CD4-positive, CD25-positive, alpha-beta regulatory T cell (primary cell): ENCODE measurements at regions not wholly inside any gene's neighbourhood (a gene's known extent, or its start where the extent isn't known, plus 50 kb on each side); places are given as distances from the start of the nearest gene placed in this dataset.

ENCODE experiments used
- ATAC-seq, 2 donors: fragments of 150-1000 bp; cut with Tn5 transposase; one replicate each; pipeline ENCODE4 v1.10.0; 2021; ENCODE audit warnings: low read depth in 2 of 2, moderate number of reproducible peaks in 2 of 2, moderate library complexity in 1 of 2
- DNase-seq, 3 donors: peaks; one replicate each; pipeline versions ENCODE4 v3.0.0 to v3.0.0-alpha.2; 2012 to 2022; ENCODE audit warnings: mixed read lengths in 1 of 3
- H3K27ac ChIP-seq: one replicate; pipeline ENCODE4 v1.7.0; 2013; ENCODE audit warnings: mild to moderate bottlenecking, low read length; ENCODE audit not compliant: insufficient read depth, poor library complexity, severe bottlenecking
- H3K27me3 ChIP-seq: one replicate; pipeline ENCODE4 v1.7.0; 2013; ENCODE audit warnings: low read length; ENCODE audit not compliant: control insufficient read depth, insufficient read depth
- H3K36me3 ChIP-seq: one replicate; pipeline ENCODE4 v1.7.0; 2013; ENCODE audit warnings: mild to moderate bottlenecking, low read length, moderate library complexity; ENCODE audit not compliant: control insufficient read depth, insufficient read depth
- H3K4me1 ChIP-seq: 2 replicates; pipeline ENCODE4 v1.7.0; 2013; ENCODE audit warnings: mild to moderate bottlenecking, low read length; ENCODE audit not compliant: insufficient read depth, control insufficient read depth, poor library complexity, severe bottlenecking
- H3K4me3 ChIP-seq: one replicate; pipeline ENCODE4 v1.7.0; 2013; ENCODE audit warnings: low read depth, mild to moderate bottlenecking, low read length, moderate library complexity
- H3K9me3 ChIP-seq, 2 experiments: 1 replicate in 1 of 2; 2 replicates in 1 of 2; pipeline ENCODE4 v1.7.0; 2013; ENCODE audit warnings: low read length in 2 of 2, mild to moderate bottlenecking in 1 of 2, moderate library complexity in 1 of 2; ENCODE audit not compliant: control insufficient read depth in 2 of 2
- H3K27ac Mint-ChIP-seq, 3 donors: one replicate each; pipeline ENCODE4 v1.8.0; 2020 to 2022; ENCODE audit warnings: mild to moderate bottlenecking in 3 of 3, mixed read lengths in 3 of 3, moderate library complexity in 2 of 3
- H3K27me3 Mint-ChIP-seq: one replicate; pipeline ENCODE4 v1.8.0; 2022; ENCODE audit warnings: mild to moderate bottlenecking, mixed read lengths
- H3K36me3 Mint-ChIP-seq: one replicate; pipeline ENCODE4 v1.8.0; 2020; ENCODE audit warnings: mixed read lengths
- H3K4me1 Mint-ChIP-seq, 4 donors: one replicate each; pipeline ENCODE4 v1.8.0; 2020 to 2022; ENCODE audit warnings: mixed read lengths in 4 of 4, mild to moderate bottlenecking in 1 of 4
- H3K4me3 Mint-ChIP-seq, 4 donors: one replicate each; pipeline ENCODE4 v1.8.0; 2020 to 2022; ENCODE audit warnings: mild to moderate bottlenecking in 4 of 4, mixed read lengths in 4 of 4, moderate library complexity in 3 of 4
- H3K9me3 Mint-ChIP-seq, 7 donors: one replicate each; pipeline ENCODE4 v1.8.0; 2020 to 2022; ENCODE audit warnings: mixed read lengths in 7 of 7, mild to moderate bottlenecking in 3 of 7, moderate library complexity in 2 of 7

- Mint-ChIP-seq H3K4me1 (peaks cover 0 to 3% (median 0%) of the 10 kb centered on the region in 4 donors), H3K27me3 (no peaks in the 10 kb centered on the region), H3K36me3 (no peaks in the 10 kb centered on the region), H3K27ac (no peak overlapping the region), H3K4me3 (no peak overlapping the region), H3K9me3 (peaks cover 0 to 13% (median 4%) of the 10 kb centered on the region in 7 donors)
- Histone ChIP-seq H3K36me3 (no peaks in the 10 kb centered on the region), H3K4me1 (no peaks in the 10 kb centered on the region), H3K27ac (no peak overlapping the region), H3K4me3 (no peak overlapping the region), H3K27me3 (no peaks in the 10 kb centered on the region), H3K9me3 (no peaks in the 10 kb centered on the region)
- no peak for ATAC-seq
- DNase-seq: no peak
These were observed 118.6 kb upstream of the IRX4 start for GRCh38 chr5:2001300-2001699.

- ATAC-seq: no peak
- Histone ChIP-seq H3K9me3 (no peaks in the 10 kb centered on the region), H3K4me3 (no peak overlapping the region), H3K27me3 (no peaks in the 10 kb centered on the region), H3K27ac (no peak overlapping the region), H3K4me1 (no peaks in the 10 kb centered on the region), H3K36me3 (no peaks in the 10 kb centered on the region)
- DNase-seq: no peak
- Mint-ChIP-seq H3K27me3 (no peaks in the 10 kb centered on the region), H3K4me1 (peaks cover 0 to 3% (median 0%) of the 10 kb centered on the region in 4 donors), H3K9me3 (peaks cover 0 to 13% (median 4%) of the 10 kb centered on the region in 7 donors), H3K36me3 (no peaks in the 10 kb centered on the region), H3K4me3 (no peak overlapping the region), H3K27ac (no peak overlapping the region)
These were observed 117.9 kb upstream of the IRX4 start for GRCh38 chr5:2000591-2000990.

- ATAC-seq: no peak
- Mint-ChIP-seq H3K4me1 (peaks cover 0 to 3% (median 0%) of the 10 kb centered on the region in 4 donors), H3K27me3 (no peaks in the 10 kb centered on the region), H3K36me3 (no peaks in the 10 kb centered on the region), H3K9me3 (peaks cover 0 to 13% (median 4%) of the 10 kb centered on the region in 7 donors), H3K4me3 (no peak overlapping the region), H3K27ac (no peak overlapping the region)
- no peak for DNase-seq
- Histone ChIP-seq H3K4me1 (no peaks in the 10 kb centered on the region), H3K27me3 (no peaks in the 10 kb centered on the region), H3K27ac (no peak overlapping the region), H3K4me3 (no peak overlapping the region), H3K36me3 (no peaks in the 10 kb centered on the region), H3K9me3 (no peaks in the 10 kb centered on the region)
These were observed 117.1 kb upstream of the IRX4 start for GRCh38 chr5:1999794-2000193.

GRCh38 chr5:1998716-1999317 lies 116.1 kb upstream of the IRX4 start:
- Histone ChIP-seq H3K27me3 (no peaks in the 10 kb centered on the region), H3K27ac (no peak overlapping the region), H3K9me3 (no peaks in the 10 kb centered on the region), H3K4me3 (no peak overlapping the region), H3K4me1 (no peaks in the 10 kb centered on the region), H3K36me3 (no peaks in the 10 kb centered on the region)
- no peaks in the 10 kb centered on the region for H3K36me3 Mint-ChIP-seq
- H3K27me3 Mint-ChIP-seq: no peaks in the 10 kb centered on the region
- no peak overlapping the region for H3K4me3 Mint-ChIP-seq
- ATAC-seq (no peak), DNase-seq (no peak)
- H3K27ac Mint-ChIP-seq: no peak overlapping the region
- H3K9me3 Mint-ChIP-seq: peaks cover 0 to 13% (median 8%) of the 10 kb centered on the region in 7 donors
- H3K4me1 Mint-ChIP-seq: peaks cover 0 to 3% (median 0%) of the 10 kb centered on the region in 4 donors

- no peaks in the 10 kb centered on the region for H3K27me3 ChIP-seq
- Mint-ChIP-seq H3K4me1 (peaks cover 0 to 3% (median 0%) of the 10 kb centered on the region in 4 donors), H3K27ac (no peak overlapping the region), H3K36me3 (no peaks in the 10 kb centered on the region), H3K27me3 (no peaks in the 10 kb centered on the region), H3K9me3 (peaks cover 0 to 15% (median 8%) of the 10 kb centered on the region in 7 donors), H3K4me3 (no peak overlapping the region)
- no peaks in the 10 kb centered on the region for H3K9me3 ChIP-seq
- ATAC-seq (no peak), DNase-seq (no peak)
- H3K4me3 ChIP-seq: no peak overlapping the region
- no peak overlapping the region for H3K27ac ChIP-seq
- no peaks in the 10 kb centered on the region for H3K36me3 ChIP-seq
- H3K4me1 ChIP-seq: no peaks in the 10 kb centered on the region
These were observed 115.6 kb upstream of the IRX4 start for GRCh38 chr5:1998348-1998669.

- peaks cover 0 to 3% of the 10 kb centered on the region in 2 experiments for H3K9me3 ChIP-seq
- H3K9me3 Mint-ChIP-seq: peaks cover 0 to 15% (median 8%) of the 10 kb centered on the region in 7 donors
- H3K36me3 ChIP-seq: no peaks in the 10 kb centered on the region
- no peak overlapping the region for H3K27ac ChIP-seq
- H3K4me3 Mint-ChIP-seq: no peak overlapping the region
- no peaks in the 10 kb centered on the region for H3K4me1 ChIP-seq
- DNase-seq (no peak), ATAC-seq (no peak)
- H3K27me3 ChIP-seq: no peaks in the 10 kb centered on the region
- H3K27ac Mint-ChIP-seq: no peak overlapping the region
- peaks cover 0 to 3% (median 0%) of the 10 kb centered on the region in 4 donors for H3K4me1 Mint-ChIP-seq
- H3K27me3 Mint-ChIP-seq: no peaks in the 10 kb centered on the region
- no peaks in the 10 kb centered on the region for H3K36me3 Mint-ChIP-seq
- no peak overlapping the region for H3K4me3 ChIP-seq
These were observed 115.1 kb upstream of the IRX4 start for GRCh38 chr5:1997640-1998347.

- DNase-seq: no peak
- H3K36me3 Mint-ChIP-seq: no peaks in the 10 kb centered on the region
These were observed 112.8 kb upstream of the IRX4 start for GRCh38 chr5:1995491-1995890.

GRCh38 chr5:1987471-1987870 lies 104.7 kb upstream of the IRX4 start:
- no peaks in the 10 kb centered on the region for H3K4me1 Mint-ChIP-seq
- Histone ChIP-seq H3K27me3 (peaks cover 4% of the 10 kb centered on the region), H3K4me3 (no peak overlapping the region), H3K36me3 (no peaks in the 10 kb centered on the region), H3K9me3 (peaks cover 2 to 8% of the 10 kb centered on the region in 2 experiments), H3K4me1 (no peaks in the 10 kb centered on the region), H3K27ac (no peak overlapping the region)
- peaks cover 6% of the 10 kb centered on the region for H3K27me3 Mint-ChIP-seq
- H3K9me3 Mint-ChIP-seq: peaks cover 0 to 17% (median 6%) of the 10 kb centered on the region in 7 donors
- H3K4me3 Mint-ChIP-seq: no peak overlapping the region
- DNase-seq (no peak), ATAC-seq (no peak)
- no peaks in the 10 kb centered on the region for H3K36me3 Mint-ChIP-seq
- H3K27ac Mint-ChIP-seq: no peak overlapping the region

More at GRCh38 chr5:1995491-1995890, 112.8 kb upstream of the IRX4 start:
- Mint-ChIP-seq H3K27me3 (peaks cover 6% of the 10 kb centered on the region), H3K27ac (no peak overlapping the region), H3K4me1 (peaks cover 0 to 3% (median 0%) of the 10 kb centered on the region in 4 donors), H3K9me3 (peaks cover 0 to 17% (median 8%) of the 10 kb centered on the region in 7 donors), H3K4me3 (no peak overlapping the region)
- Histone ChIP-seq H3K36me3 (no peaks in the 10 kb centered on the region), H3K27me3 (no peaks in the 10 kb centered on the region), H3K9me3 (peaks cover 0 to 4% of the 10 kb centered on the region in 2 experiments), H3K27ac (no peak overlapping the region), H3K4me3 (no peak overlapping the region), H3K4me1 (no peaks in the 10 kb centered on the region)
- ATAC-seq: no peak
